HG03039 (cell line): ENCODE measurements at regions not wholly inside any gene's neighbourhood (a gene's known extent, or its start where the extent isn't known, plus 50 kb on each side); places are given as distances from the start of the nearest gene placed in this dataset.
A peak's percentile ranks its signal among the peaks of the same experiment; 100 is the strongest.
"Not testable (repeated sequence)": the region's sequence is repeated elsewhere in the genome, so short reads cannot be mapped to it uniquely, and the experiment has no call there.

Experiments
- ATAC-seq: cut with Tn5 transposase; IDR thresholded peaks from one replicate; pipeline ENCODE4 v1.9.1; 2021; ENCODE audit warnings: mild to moderate bottlenecking, moderate library complexity; ENCODE audit not compliant: unreplicated experiment

DNA sequence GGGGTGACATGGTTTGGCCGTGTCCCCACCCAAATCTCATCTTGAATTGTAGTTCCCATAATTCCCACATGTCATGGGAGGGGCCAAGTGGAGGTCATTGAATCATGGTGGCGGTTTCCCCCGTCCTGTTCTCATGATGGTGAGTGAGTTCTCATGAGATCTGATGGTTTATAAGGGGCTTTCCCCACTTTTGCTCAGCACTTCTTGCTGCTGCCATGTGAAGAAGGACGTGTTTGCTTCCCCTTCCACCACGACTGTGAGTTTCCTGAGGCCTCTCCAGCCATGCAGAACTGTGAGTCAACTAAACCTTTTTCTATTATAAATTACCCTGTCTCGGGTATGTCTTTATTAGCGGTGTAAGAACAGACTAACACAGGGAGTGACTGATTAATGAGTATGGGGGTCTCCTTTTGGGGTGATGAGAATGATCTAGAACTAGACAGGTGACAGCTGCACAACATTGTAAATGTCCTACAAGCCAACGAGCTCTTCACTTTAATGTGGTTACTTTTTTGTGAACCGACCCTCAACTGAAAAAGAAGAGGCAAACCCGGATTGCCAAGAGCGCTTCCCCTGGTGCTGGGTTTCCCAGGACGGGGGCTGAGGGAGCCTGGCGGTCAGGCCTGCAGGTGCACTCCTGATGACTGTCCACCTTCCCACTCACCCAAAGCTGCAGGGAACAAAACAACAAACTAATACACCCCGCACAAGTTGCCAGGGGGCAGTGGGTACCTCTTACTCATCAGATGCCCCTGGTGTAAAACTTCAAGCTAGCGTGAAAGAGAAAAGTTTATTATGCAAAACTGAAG is 90.1 kb downstream of the NCOR2 start:
- no peak for ATAC-seq

DNA sequence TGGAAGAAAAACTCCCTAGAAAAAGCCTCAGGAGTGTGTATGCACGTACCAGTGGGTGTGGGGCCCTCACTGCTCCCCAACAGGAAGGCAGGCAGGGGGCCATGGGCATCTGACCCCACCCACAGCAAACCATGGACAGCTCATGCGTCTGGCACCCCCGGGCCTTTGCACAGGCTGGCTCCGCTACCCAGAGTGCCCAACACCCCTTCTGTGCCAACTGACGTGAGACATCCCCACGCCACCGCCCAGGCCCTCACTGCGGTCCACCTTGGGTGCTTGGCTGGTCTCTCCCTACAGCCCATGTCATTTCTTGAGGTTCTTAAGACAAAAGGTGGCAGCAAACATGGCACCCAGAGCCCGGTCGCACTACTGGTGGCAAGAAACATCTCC is 91.4 kb downstream of the NCOR2 start:
- no peak for ATAC-seq

DNA sequence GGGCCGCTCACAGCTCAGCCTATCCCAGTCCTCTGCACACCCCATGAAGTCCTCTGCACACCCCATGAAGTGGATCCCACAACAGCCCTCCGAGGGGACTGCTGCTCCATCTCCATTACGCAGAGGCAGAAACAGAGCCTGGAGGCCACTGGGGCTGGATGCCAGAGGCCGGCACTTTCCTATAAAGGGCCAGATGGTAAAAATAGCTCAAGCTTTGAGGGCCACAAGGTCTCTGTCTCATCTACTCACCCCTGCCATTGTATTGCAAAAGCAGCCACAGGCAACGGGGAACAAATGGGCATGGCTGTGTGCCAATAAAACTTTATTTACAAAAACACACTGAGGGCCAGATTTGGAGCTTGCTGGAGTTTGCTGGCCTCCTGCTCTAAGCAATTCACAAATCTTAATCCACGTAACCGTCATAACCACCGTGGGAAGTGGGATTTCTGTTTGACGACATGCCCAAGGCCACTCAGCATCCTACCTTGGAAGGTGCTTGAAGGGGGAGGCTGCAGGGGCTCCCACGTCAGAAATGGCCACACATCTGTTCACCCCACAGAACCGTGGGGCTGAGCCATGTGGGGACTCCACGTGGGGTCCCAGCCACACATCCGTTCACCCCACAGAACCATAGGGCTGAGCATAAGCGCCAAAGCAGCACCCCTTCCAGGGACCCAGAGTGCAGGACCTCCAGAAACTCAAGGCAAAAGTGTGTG is 92.0 kb downstream of the NCOR2 start:
- ATAC-seq, result no peak

DNA sequence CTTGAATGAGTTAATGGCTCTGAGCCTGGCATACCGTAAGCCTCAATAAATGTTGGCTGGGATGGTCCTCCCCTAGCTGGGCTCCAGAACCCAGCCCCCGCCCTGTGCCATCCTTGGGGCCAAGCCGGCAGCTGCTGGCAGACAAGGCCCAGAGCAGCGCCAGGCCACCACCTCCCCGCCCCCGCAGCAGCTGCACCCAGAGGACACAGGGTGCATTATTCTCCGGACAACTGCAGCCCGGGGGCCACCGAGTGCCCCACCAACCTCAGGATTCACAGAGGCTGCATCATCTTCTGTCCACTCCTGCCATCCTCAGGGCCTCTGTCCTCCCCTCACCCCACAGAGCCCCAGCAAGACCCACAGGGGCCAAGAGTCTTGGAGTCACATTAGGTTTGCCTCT is 92.7 kb downstream of the NCOR2 start:
- ATAC-seq, result no peak

DNA sequence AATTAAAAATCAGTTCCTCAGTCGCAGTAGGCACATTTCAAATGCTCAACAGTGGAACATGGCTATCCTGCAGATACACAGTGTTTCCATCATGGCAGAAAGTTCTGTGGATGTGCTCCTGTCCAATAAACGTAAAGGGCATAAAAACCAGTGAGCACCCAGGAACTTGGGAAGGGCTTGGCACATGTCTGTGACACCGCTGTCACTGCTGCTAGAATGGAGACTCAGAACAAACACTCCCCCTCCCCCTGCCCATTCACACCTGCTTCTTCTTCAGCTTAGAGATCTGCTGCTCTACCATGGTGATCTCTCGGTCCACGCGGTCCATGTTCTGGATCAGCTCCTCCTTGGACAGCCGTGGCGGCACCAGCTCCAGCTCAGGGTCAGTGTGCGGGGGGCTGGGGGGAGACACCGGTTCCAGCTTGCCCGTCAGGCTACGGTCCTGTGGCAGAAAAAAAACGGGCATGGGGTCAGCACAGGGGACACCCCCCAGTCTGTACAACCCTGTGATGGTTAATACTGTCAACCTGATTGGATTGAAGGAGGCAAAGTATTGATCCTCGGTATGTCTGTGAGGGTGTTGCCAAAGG is 94.6 kb downstream of the NCOR2 start:
- no peak for ATAC-seq

DNA sequence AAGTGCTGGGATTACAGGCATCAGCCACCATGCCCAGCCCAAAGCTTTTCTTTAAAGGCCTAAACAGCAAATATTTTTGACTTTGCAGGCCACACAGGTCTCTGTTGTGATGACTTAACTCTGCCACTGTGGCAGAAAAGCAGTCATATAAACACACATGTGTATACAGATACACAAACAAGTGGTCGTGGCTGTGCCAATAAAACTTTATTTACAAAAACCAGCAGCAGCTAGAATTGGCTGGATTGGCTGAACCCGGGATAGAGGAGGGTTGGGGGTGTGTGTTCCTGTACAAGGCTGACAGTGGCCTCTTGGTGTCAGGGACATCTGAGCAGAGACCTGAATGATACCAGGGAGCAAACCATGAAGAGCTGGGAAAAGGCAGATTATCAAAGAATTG is 95.6 kb downstream of the NCOR2 start:
- ATAC-seq, result no peak

DNA sequence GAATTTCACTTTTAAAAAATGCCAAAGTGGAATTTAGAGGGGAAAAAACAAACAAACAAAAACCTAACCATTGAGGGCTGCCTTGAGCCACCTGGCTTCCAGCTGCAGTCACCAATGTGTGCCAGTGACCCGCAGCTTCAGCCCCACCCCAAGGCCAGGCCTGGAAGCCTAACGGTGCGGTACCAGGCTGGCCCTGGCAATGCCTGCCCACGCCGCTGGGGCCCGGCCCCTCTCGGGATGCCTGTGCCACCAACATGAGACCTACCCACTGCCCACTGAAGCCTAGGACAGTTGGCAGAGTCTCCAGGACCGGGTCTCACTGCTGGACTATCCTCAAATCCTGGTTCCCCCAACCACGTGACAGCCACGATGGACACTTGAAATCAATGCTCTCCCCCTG is 96.6 kb downstream of the NCOR2 start:
- no peak for ATAC-seq

DNA sequence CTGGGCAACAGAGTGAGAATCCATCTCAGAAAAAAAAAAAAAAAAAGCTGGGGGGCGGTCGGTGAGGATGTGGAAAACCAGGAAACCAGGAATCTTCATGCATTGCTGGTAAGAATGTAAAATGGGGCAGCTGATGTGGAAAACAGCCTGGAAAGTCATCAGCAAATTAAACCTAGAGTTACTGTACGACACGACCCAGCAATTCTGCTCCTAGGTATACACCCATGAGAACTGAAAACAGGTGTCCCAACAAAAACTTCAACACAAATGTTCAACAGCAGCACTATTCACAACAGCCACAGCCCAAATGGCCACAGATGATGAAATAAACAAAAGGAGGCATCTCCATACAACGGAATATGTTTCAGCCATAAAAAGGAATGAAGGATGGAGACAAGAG is 97.3 kb downstream of the NCOR2 start:
- ATAC-seq, result no peak

DNA sequence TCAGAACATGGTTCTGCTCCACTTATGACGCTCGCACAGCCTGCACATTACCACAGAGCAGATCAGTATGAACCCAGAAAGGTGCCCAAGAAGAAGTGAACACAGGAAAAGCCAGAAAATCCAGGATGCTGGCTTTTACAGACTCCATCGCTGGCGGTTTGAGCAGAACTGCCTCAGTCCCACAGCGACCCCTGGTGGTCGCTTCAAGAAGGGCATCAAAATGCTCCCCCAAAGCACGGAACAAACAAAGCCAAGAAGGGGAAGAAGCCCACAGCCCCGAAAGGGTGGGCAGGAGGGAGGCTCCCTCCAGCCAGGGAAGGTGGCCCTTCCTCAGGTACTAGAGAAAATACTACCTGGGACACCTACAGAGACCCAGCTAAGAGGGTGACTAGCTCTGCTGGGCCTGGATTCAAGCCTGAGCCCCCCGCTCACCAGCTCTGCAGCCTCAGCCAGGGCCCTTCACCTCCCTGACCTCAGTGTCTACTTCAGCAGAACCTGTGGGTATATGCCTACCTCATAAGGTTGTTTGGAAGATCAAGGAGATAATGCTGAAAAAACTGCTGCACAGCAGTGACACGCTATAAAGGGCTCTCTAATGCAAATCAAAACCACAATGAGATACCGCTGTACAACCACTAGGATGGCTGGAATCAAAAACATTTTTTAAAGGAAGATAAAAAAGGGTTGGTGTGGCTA is 98.1 kb downstream of the NCOR2 start:
- ATAC-seq, result no peak

DNA sequence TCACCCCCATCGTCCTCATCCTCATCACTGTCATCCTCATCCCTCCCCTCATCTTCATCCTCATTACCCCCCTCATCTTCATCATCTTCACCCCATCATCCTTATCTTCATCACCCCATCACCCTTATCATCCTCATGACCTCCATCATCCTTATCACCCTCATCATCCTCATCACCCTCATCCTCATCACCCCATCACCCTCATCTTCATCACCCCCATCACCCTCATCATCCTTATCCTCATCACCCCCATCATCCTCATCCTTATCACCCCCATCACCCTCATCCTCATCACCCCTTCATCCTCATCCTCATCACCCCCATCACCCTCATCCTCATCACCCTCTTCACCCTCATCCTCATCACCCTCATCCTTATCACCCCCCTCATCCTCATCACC is 99.9 kb downstream of the NCOR2 start:
- ATAC-seq, result not testable (repeated sequence)

DNA sequence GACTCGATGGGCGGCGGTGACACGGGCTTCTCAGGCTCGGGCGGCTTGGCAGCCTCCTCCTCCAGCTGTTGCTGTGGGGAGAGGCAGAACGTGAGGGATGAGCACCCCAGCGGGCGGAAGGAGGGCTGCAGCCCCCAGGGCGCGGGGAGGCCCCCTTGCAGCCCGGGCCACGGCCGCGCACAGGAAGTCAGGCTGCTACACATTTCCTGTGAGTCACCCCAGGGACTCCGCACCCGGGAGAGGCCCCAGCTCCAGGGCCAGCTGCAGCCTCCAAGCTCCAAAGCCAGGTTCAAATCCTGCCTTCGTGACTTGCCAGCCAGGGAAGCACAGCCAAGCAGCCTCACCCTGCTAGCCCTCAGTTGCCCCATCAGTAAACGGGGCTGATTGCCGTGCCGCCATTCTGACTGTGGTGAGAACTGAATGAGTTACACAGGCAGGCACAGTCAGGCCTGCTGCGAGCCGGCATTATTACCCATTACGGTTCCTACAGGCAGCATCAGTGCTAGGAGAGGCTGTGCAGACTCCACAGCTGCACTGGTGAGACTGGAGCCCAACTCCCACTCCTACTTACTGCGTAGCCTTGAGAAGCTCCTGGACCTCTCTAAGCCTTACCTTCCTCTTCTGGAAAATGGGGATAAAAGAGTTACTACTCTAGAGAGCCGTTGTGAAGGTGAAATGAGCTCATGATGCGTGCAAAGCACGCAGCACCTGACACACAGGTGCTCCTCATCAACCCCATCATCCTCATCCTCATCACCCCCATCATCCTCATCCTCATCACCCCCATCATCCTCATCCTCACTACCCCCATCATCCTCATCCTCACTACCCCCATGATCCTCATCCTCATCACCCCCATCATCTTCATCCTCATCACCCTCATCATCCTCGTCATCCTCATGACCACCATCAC is 100.9 kb downstream of the NCOR2 start:
- ATAC-seq, result peak; percentile 85

DNA sequence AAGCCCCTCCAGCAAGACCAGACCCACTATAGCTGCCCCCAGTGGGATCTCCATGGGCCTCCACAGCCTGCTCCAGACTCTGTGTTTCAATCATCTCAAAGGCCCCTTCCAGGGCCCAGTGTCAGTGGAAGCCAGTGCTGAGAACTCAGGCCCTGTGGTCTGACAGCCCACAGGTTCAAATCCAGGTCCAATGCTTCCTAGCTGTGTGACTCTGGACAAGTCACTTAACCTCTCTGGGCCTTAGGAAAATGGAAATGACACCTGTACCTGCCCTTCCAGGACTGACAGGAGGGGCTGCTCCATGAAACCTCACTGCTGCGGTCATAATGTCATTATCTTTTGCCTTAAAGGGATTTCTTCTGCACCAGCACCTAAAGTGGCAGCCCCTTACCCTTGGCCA is 101.9 kb downstream of the NCOR2 start:
- ATAC-seq, result no peak

DNA sequence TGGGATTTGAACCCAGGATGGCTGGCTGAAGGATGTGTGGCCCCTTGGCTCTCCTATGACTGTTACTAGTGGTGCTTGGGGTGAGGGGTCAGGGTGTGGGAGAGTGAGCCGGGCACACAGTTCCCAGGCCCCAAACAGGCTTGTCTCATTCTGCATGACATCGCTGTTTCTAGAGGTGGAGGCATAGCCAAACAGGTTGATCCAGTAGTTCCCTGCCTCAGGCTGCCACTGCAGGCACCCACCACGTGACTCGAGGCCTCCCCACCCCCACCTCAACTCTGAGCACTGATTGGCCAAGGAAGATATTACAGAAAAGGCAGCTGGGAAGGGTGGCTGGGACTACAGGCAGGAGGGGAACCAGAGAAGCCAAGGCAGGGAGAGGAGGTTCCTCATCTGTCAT is 102.6 kb downstream of the NCOR2 start:
- ATAC-seq, result no peak

DNA sequence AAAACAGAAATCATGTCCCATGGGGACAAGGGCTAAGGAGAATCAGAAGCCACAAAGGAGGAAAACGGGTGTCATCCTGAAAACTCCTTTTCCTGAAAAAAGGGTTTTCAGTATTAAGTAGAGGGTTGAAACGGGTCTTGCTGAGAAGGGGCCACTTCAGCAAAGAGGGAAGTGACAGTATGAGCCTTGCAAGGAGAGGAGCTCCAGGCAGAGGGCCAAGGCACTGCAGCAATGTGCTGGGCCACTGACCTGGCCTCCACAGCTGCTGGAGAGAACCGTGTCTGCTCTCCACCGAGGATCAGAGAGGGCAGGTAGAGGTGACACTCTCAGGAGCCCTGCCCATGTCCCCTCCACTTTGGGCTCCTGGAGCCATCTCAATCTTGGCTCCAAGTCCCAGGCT is 103.3 kb downstream of the NCOR2 start:
- no peak for ATAC-seq

DNA sequence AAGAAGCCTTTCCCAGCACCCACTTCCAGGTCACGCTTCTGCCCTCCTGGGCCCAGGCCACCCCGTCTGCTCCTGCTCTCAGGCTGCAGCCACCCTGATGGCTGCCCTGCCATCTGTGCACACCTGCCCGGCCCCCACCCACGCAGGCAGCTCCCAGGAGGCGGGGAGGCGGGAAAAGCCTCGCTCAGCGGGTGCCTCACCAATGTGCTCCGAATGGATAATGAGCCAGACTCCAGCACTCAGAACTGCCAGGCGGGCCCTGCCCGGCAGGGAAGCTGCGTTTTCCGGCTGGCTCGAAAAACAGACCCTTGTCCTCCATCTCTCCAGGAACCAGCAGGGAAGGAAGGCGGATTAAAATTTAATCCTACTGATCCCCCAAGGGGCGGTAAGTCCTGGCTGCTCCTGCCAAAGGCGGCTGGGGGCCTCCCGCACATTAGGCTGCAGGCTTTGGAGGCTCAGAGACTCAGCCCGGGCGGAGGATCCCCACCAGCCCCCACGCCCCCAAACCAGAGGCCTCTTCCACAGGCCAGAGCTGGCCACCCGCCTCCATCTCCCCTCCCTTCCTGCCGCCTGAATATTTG is 104.0 kb downstream of the NCOR2 start:
- ATAC-seq, result no peak

DNA sequence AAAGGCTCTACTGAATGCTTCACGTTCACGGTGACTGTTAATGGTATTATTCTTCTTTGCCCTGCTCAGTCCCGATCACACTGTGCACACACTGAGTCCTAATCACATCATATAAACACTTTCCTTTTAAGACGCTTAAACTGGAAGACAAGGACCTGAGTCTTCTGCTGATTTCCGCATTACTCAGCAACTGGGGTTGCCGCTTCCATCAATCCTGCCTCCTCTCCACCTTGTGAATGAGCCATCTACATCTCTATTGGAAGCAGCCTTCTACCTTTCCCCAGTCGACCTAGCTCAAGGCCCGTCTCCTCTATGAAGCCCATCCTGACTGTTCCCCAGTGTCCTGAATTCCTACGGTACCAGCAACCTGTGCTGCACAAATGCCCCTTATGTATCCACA is 104.7 kb downstream of the NCOR2 start:
- no peak for ATAC-seq

DNA sequence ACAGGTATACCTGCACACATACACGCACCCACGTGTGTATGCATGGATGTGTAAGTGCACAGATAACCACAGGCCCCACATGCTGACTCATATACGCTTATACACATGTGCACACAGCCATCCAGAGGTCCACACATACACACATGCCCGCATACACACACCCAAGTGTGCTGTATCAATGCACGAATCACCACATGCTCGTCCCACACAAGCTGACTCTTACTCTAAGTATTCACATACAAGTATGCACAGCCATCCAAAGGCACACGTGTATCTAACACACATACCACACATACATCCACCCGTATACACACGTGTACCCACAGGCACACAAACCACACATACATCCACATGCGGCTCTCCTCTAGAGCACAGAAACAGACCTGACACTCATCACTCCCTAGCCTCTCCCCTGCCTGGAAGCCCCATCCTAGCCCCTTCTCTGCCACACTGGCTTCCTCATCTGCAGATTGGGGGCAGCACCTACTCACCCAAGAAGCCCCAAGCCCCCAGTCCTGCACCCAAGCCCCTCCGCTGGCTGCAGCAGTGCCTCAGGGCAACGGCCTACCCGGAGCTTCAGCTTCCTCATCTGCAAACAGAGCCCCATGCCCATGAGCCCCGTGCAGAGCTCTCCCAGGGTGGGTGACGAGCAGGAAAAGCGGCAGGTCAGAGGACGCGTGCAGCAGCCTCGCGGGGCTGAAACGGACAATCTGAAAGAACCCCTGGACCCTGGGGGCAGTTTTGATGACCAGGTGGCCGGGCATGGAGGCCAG is 105.4 kb downstream of the NCOR2 start:
- no peak for ATAC-seq

DNA sequence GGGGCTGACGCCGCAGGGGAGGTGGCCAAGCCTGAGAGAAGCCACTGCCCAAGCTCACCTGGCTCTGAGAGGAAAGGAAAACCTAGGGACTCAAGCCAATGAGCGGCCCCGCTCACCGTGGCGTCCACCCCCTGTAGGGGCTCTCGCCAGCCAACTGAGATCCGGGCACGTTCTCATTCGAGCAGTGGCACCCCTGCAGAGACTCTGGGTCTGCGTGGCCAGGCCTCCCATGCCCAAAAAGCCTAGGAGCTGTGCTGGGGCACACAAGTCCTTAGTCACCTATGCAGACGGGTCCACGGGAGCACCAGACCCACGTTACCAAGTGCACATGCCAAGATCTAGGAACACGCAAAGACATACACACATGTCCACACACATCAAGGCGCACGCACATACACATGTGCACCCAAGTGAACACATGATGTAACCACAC is 106.2 kb downstream of the NCOR2 start:
- ATAC-seq, result no peak

DNA sequence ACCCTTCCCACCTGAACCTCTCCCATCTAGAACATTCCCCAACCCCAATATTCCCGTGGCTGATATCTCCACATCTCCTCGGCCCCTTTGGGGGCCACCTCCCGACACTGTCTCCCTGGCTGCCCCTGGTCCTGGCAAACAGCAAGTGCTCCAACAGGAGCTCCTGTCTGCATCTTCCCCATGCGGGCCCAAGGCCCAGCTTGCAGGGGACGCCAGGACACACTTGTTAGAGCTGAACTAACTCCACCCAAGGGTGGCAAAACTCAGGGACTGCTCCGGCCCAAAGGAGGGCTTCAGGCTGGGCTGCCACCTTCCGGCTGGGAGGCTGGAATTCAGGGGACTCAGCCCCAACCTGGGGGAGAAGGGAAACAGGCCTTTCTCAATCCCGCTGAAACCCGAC is 106.6 kb downstream of the NCOR2 start:
- no peak for ATAC-seq
